GM12864 (cell line): ENCODE measurements at regions not wholly inside any gene's neighbourhood (a gene's known extent, or its start where the extent isn't known, plus 50 kb on each side); places are given as distances from the start of the nearest gene placed in this dataset.
A peak's percentile ranks its signal among the peaks of the same experiment; 100 is the strongest.
"Not testable (repeated sequence)": the region's sequence is repeated elsewhere in the genome, so short reads cannot be mapped to it uniquely, and the experiment has no call there.

Experiments used
- DNase-seq: peaks from one replicate; pipeline ENCODE4 v3.0.0-alpha.2; 2011; ENCODE audit warnings: low read depth
- H3K4me3 ChIP-seq: 2 replicates; pipeline ENCODE4 v1.5.1; 2011; ENCODE audit warnings: mild to moderate bottlenecking, low read depth, low read length, control low read depth
- TF ChIP-seq, protein P1 (sequence below): IDR thresholded peaks from 2 replicates; pipeline ENCODE4 v1.5.1; 2011; ENCODE audit warnings: low read depth, mild to moderate bottlenecking, moderate library complexity, low read length, control low read depth, inconsistent platforms; ENCODE audit errors: missing control alignments

DNA sequence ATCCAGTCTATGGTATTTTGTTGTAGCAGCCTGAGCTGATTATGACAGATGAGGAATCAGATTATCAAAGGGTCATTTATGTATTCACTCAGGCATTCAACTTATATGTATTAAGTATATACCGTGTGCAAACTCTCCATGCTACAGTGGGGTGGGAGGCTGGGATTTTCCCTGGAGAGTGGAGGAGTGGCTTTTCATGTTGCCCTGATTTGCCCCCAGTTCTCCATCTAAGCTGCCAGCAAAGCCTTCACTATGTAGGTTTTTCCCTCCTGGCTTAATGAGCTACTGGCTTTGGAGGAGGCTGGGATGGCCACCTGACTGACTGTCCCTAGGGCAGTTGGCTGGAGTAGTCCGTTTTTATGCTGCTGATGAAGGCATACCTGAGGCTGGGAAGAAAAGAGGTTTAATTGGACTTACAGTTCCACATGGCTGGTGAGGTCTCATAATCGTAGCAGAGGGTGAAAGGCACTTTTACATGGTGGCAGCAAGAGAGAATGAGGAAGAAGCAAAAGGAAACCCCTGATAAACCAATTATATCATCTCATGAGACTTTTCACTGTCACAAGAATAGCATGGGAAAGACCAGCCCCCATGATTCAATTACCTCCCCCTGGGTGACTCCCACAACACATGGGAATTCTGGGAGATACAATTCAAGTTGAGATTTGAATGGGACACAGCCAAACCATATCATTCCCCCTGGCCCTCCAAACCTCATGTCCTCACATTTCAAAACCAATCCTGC, 253.9 kb downstream of the RPLP1 start:
- no peak for DNase-seq
- H3K4me3 ChIP-seq = no peak overlapping the region
- TF ChIP-seq, protein P1, sequence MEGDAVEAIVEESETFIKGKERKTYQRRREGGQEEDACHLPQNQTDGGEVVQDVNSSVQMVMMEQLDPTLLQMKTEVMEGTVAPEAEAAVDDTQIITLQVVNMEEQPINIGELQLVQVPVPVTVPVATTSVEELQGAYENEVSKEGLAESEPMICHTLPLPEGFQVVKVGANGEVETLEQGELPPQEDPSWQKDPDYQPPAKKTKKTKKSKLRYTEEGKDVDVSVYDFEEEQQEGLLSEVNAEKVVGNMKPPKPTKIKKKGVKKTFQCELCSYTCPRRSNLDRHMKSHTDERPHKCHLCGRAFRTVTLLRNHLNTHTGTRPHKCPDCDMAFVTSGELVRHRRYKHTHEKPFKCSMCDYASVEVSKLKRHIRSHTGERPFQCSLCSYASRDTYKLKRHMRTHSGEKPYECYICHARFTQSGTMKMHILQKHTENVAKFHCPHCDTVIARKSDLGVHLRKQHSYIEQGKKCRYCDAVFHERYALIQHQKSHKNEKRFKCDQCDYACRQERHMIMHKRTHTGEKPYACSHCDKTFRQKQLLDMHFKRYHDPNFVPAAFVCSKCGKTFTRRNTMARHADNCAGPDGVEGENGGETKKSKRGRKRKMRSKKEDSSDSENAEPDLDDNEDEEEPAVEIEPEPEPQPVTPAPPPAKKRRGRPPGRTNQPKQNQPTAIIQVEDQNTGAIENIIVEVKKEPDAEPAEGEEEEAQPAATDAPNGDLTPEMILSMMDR = no peak

DNA sequence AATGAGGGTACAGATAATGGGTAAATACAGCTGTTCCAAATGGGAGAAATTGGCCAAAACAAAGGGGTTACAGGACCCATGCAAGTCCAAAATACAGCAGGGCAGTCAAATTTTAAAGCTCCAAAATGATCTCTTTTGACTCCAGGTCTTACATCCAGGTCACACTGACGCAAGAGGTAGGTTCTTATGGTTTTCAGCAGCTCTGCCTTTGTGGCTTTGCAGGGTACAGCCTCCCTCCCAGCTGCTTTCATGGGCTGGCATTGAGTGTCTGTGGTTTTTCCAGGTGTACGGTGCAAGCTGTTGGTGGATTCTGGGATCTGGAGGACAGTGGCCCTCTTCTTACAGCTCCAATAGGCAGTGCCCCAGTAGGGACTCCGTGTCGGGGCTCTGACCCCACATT, 254.6 kb downstream of the RPLP1 start:
- H3K4me3 ChIP-seq, DNase-seq: not testable (repeated sequence)

DNA sequence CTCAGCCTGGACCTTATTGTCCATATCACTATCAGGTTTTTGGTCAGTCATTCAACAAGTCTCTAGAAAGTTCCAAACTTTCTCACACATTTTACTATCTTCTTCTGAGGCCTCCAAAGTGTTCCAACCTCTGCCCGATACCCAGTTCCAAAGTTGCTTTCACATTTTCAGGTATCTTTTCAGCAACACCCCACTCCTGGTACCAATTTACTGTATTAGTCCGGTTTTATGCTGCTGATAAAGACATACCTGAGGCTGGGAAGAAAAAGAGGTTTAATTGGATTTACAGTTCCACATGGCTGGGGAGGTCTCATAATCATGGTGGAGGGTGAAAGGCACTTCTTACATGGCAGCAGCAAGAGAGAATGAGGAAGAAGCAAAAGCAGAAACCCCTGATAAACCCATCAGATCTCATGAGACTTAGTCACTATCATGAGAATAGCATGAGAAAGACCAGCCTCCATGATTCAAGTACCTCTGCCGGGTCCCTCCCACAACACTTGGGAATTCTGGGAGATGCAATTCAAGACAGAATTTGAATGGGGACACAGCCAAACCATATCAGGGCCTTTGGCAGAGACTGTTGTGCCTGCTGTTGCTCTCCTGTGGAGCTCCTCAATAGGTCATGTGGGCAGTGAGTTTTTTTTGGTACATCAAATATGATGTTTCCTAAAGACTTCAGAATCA, 256.0 kb downstream of the RPLP1 start:
- not testable (repeated sequence) for H3K4me3 ChIP-seq, DNase-seq

DNA sequence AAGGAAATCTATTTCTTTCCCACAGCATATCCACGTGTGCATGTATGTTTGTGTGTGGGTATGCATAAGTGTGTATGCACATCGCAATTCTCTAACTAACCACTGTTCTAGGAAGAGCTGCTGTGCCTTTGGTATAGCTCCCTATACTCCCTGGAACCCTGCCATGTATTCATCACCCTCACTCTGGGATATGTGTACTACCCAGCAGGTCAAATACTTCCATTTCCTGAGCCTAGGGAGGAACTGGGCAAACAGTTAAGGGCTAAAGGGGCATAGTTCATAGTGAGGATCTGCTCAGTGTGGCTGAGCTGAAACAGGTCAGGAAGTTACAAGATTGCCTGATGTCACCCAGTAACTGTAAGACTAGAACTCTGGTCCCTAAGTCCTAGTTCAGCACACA, 260.4 kb downstream of the RPLP1 start:
- H3K4me3 ChIP-seq = no peak overlapping the region
- TF ChIP-seq, protein P1 = no peak
- DNase-seq = no peak

DNA sequence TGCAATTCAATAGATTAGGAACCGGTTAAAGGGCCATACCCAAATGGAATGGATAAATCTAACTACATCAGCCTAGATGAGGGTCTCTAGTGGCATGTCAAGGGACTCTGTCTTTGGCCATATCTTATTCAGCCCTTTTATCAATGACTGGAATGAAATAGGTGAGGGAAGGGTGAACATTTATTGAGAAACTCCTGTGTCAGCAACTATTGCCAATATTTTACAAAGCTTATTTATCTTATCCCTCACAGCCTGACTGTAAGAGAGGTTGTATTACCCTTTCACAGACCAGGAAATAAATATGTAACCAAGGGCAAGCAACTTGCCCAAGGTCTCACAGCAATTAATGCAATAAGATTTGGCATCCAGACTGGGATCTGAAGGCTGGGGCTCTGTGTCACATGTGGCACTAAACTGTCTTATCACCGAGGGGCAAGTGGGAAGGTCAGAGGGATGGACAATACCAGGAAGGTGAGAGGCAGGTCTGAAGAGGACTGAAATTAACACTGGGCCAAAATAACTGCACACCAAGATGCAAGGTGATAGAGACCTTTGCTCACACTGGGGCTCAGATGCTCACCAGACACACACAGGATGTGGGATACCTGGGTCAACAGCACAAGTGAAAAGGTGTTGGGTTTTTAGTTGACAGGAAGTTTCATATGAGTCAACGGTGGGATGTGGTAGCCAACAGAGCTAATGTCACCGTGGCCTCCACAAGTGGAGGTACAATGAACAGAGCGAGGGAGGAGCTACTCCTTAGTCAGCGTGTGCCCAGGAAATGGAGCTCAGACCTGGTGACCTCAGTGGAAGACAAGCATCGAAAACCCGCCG, 261.3 kb downstream of the RPLP1 start:
- TF ChIP-seq, protein P1 = no peak
- H3K4me3 ChIP-seq = no peak overlapping the region
- peak; percentile 85 for DNase-seq

DNA sequence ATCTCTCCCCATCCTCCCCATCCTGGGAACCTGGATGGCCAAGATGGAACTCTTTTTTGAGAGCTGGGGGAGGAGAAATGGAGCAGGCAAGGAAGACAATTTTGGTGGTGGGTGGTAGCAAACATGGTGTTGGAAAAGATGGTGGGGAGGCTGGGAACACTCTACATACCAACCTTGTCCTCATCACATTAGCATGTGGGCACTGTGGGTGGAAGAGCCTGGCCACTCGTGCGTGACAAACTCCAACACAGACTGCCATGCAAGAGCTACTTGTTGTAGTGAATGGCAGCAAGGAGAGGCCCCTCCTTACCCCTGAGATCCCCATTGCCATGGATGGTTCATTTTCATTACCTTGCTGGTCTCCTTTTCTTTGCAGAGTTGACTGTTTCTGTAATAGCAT, 262.6 kb downstream of the RPLP1 start:
- no peak for DNase-seq

DNA sequence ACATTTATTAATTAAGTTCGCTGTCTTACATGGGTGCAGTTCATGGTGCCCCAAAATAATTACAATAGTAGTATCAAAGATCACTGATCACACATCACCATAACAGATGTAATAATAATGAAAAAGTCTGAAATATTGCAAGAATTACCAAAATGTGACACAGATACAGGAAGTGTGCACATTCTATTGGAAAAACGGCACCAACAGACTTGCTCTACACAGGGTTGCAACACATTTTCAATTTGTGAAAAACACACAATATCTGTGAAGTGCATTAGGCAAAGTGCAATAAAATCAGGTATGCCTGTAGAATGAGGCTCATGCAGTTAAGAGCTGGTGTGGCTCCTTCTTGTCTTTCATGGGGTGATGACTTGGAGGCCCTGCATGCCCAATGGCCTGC, 265.8 kb downstream of the RPLP1 start:
- TF ChIP-seq, protein P1 = no peak
- H3K4me3 ChIP-seq = no peak overlapping the region
- DNase-seq = no peak

More for the DNA sequence above, 262.6 kb downstream of the RPLP1 start:
- no peak overlapping the region for H3K4me3 ChIP-seq
- TF ChIP-seq, protein P1 = no peak

DNA sequence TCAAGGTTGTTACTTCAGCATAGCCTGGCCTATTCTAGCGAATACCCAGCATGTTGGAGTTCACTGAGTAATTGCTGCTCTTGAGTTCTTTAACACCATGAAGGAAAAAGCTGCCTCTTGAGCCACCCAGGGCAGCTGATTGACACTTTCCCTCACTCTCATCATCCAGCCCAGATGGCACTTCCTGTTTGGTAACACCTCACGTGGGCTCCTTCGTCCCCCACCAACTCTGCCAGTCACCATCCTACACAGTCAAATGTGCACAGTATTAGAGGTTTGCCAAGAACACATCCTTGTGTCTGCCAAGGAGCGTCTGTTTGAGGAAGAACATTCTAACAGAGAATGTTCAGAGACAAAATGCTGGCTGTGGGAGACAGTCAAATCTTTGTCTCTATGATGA, 266.3 kb downstream of the RPLP1 start:
- no peak for DNase-seq
- H3K4me3 ChIP-seq = no peak overlapping the region
- TF ChIP-seq, protein P1 = no peak
